GM12878 (cell line): ENCODE measurements at regions not wholly inside any gene's neighbourhood (a gene's known extent, or its start where the extent isn't known, plus 50 kb on each side); places are given as distances from the start of the nearest gene placed in this dataset.

Experiments used
- ATAC-seq: fragments of 200-7000 bp; cut with Tn5 transposase; 3 replicates; pipeline ENCODE4 v1.9.1; 2020; ENCODE audit warnings: mild to moderate bottlenecking, moderate library complexity
- BruUV-seq: library from RNA; stranded (reverse); fragments of 400-500 nt; replicated peaks from 2 replicates; lab custom pipeline; 2021; lab: Mats Ljungman, UMichigan
- CTCF ChIA-PET: fragments of 300-600 bp; sonication (Branson Sonifier 250); formaldehyde crosslinking; extraction: SDS; loops from one replicate; lab custom pipeline; 2021; ENCODE audit warnings: inconsistent platforms; lab: Yijun Ruan, JAX
- POLR2A ChIA-PET: fragments of 350-600 bp; formaldehyde crosslinking; extraction: SDS; loops from one replicate; lab custom pipeline; 2021; ENCODE audit warnings: inconsistent platforms; lab: Charles Lee
- RAD21 ChIA-PET: fragments of 300-600 bp; sonication (Branson Sonifier 250); formaldehyde crosslinking; loops from one replicate; lab custom pipeline; 2023; ENCODE audit warnings: antibody characterized with exemption; ENCODE audit not compliant: unreplicated experiment; lab: Charles Lee
- SMC1A ChIA-PET: fragments of 300-600 bp; sonication (Branson Sonifier 250); formaldehyde crosslinking; loops from one replicate; lab custom pipeline; 2023; ENCODE audit not compliant: unreplicated experiment, uncharacterized antibody; lab: Charles Lee
- DNase-seq: peaks from one replicate; pipeline ENCODE4 v3.0.0-alpha.2; 2011; ENCODE audit warnings: low read depth, low spot score
- FAIRE-seq: peaks from 3 replicates; lab custom pipeline; 2011; peaks lifted over from hg19 to GRCh38; lab: Jason Lieb, UNC
- H2AFZ ChIP-seq: 2 replicates; pipeline ENCODE4 v1.6.0; 2011; ENCODE audit warnings: low read depth, low read length, control low read depth; ENCODE audit not compliant: control insufficient read depth
- H3K27ac ChIP-seq: 2 replicates; pipeline ENCODE4 v1.5.1; 2011; ENCODE audit warnings: control low read depth; ENCODE audit not compliant: control insufficient read depth, insufficient read depth
- H3K27me3 ChIP-seq, 2 experiments: replicated peaks in 1 of 2; 2 replicates each; pipeline versions ENCODE4 v1.6.0 to v1.6.1; 2011; ENCODE audit warnings: low read length in 1 of 2; ENCODE audit not compliant: control insufficient read depth in 2 of 2, insufficient read depth in 2 of 2
- H3K36me3 ChIP-seq, 2 experiments: 2 replicates each; pipeline ENCODE4 v1.5.1; 2011; ENCODE audit warnings: low read length in 1 of 2; ENCODE audit not compliant: control insufficient read depth in 2 of 2, insufficient read depth in 2 of 2
- H3K4me1 ChIP-seq: 2 replicates; pipeline ENCODE4 v1.6.1; 2011; ENCODE audit warnings: mild to moderate bottlenecking, low read length, moderate library complexity, mixed read lengths; ENCODE audit not compliant: control insufficient read depth, insufficient read depth
- H3K4me2 ChIP-seq: 2 replicates; pipeline ENCODE4 v1.6.0; 2011; ENCODE audit warnings: control low read depth; ENCODE audit not compliant: control insufficient read depth, insufficient read depth
- H3K4me3 ChIP-seq: fragments of 200-600 bp; sonication (generic); 2 replicates; pipeline ENCODE4 v1.5.1; 2016
- H3K79me2 ChIP-seq: 2 replicates; pipeline ENCODE4 v1.6.0; 2011; ENCODE audit warnings: low read length; ENCODE audit not compliant: control insufficient read depth, insufficient read depth
- H3K9ac ChIP-seq: 2 replicates; pipeline ENCODE4 v1.8.0; 2011; ENCODE audit warnings: low read length, control low read depth, mixed read lengths; ENCODE audit not compliant: control insufficient read depth, insufficient read depth
- H3K9me3 ChIP-seq: replicated peaks from 3 replicates; pipeline ENCODE4 v1.5.1; 2011; ENCODE audit warnings: mild to moderate bottlenecking, low read length; ENCODE audit not compliant: control insufficient read depth, insufficient read depth
- H4K20me1 ChIP-seq: 2 replicates; pipeline ENCODE4 v1.6.0; 2011; ENCODE audit not compliant: control insufficient read depth, insufficient read depth
- CHD4 ChIP-seq: fragments of 200-600 bp; sonication (generic); IDR thresholded peaks from 2 replicates; pipeline ENCODE4 v1.6.1; 2016; ENCODE audit warnings: mild to moderate bottlenecking
- CREB1 ChIP-seq: IDR thresholded peaks from 2 replicates; pipeline ENCODE4 v1.6.1; 2012; ENCODE audit warnings: low read depth, mild to moderate bottlenecking, inconsistent platforms
- EED ChIP-seq: sonication (generic); IDR thresholded peaks from 2 replicates; pipeline ENCODE4 v1.6.1; 2016; ENCODE audit warnings: antibody characterized with exemption, low read depth
- MXI1 ChIP-seq: fragments of 150-350 bp; IDR thresholded peaks from 2 replicates; pipeline ENCODE4 v1.6.1; 2011; ENCODE audit warnings: low read depth, mild to moderate bottlenecking, inconsistent platforms, low read length, improper control_type of control experiment
- RCOR1 ChIP-seq: conservative IDR thresholded peaks from 2 replicates; pipeline ENCODE4 v1.6.1; 2012; ENCODE audit warnings: low read depth, low read length, improper control_type of control experiment
- ZBTB40 ChIP-seq: fragments of 450-650 bp; IDR thresholded peaks from 2 replicates; pipeline ENCODE4 v1.6.1; 2016; ENCODE audit warnings: mild to moderate bottlenecking, moderate library complexity, borderline replicate concordance
- WGBS: methylation state at CpG from one replicate; pipeline ENCODE4 v1.1.6; 2016; ENCODE audit warnings: low lambda C conversion rate; ENCODE audit not compliant: insufficient replicate concordance, insufficient coverage; ENCODE audit errors: missing lambda C conversion rate; 5-methylcytosine and 5-hydroxymethylcytosine counted together
- in situ Hi-C: fragments of 300-500 bp; cut with MboI; formaldehyde crosslinking; loops from 9 replicates; pipeline ENCODE4 v1.14.3; 2018; ENCODE audit warnings: mixed read lengths
- intact Hi-C: fragments of 100-400 bp; cut with micrococcal nuclease; formaldehyde crosslinking; loops from one replicate; pipeline ENCODE4 v1.14.2; 2022; ENCODE audit not compliant: unreplicated experiment
- TF ChIP-seq, protein P1 (sequence below): fragments of 450-650 bp; IDR thresholded peaks from 2 replicates; pipeline ENCODE4 v1.6.1; 2014; ENCODE audit warnings: mild to moderate bottlenecking
- TF ChIP-seq, protein P2 (sequence below): IDR thresholded peaks from 2 replicates; pipeline ENCODE4 v1.6.1; 2012; ENCODE audit warnings: mild to moderate bottlenecking, low read depth, low read length

- RAD21 ChIA-PET = interaction anchor here (0.9 to 1.5 kb wide), 4 partner anchors 12 to 73 kb away, joined by 4 to 6 read pairs (median 5); no protein-coding TSS in a partner anchor
- FAIRE-seq (no peak), DNase-seq (no peak), ATAC-seq (no peak)
- intact Hi-C loops (loop anchor here (5.0 kb wide), 1 partner anchor 47 kb away; no protein-coding TSS in a partner anchor), in situ Hi-C loops (no loop called here)
- H3K27ac ChIP-seq = no peak overlapping the region
- no peak for TF ChIP-seq RCOR1
- TF ChIP-seq MXI1 = no peak
- no peak for TF ChIP-seq CHD4
- TF ChIP-seq CREB1 = no peak
- TF ChIP-seq, protein P1, sequence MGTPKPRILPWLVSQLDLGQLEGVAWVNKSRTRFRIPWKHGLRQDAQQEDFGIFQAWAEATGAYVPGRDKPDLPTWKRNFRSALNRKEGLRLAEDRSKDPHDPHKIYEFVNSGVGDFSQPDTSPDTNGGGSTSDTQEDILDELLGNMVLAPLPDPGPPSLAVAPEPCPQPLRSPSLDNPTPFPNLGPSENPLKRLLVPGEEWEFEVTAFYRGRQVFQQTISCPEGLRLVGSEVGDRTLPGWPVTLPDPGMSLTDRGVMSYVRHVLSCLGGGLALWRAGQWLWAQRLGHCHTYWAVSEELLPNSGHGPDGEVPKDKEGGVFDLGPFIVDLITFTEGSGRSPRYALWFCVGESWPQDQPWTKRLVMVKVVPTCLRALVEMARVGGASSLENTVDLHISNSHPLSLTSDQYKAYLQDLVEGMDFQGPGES = no peak
- TF ChIP-seq EED = no peak
- TF ChIP-seq, protein P2, sequence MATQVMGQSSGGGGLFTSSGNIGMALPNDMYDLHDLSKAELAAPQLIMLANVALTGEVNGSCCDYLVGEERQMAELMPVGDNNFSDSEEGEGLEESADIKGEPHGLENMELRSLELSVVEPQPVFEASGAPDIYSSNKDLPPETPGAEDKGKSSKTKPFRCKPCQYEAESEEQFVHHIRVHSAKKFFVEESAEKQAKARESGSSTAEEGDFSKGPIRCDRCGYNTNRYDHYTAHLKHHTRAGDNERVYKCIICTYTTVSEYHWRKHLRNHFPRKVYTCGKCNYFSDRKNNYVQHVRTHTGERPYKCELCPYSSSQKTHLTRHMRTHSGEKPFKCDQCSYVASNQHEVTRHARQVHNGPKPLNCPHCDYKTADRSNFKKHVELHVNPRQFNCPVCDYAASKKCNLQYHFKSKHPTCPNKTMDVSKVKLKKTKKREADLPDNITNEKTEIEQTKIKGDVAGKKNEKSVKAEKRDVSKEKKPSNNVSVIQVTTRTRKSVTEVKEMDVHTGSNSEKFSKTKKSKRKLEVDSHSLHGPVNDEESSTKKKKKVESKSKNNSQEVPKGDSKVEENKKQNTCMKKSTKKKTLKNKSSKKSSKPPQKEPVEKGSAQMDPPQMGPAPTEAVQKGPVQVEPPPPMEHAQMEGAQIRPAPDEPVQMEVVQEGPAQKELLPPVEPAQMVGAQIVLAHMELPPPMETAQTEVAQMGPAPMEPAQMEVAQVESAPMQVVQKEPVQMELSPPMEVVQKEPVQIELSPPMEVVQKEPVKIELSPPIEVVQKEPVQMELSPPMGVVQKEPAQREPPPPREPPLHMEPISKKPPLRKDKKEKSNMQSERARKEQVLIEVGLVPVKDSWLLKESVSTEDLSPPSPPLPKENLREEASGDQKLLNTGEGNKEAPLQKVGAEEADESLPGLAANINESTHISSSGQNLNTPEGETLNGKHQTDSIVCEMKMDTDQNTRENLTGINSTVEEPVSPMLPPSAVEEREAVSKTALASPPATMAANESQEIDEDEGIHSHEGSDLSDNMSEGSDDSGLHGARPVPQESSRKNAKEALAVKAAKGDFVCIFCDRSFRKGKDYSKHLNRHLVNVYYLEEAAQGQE = no peak
- no peak for TF ChIP-seq ZBTB40
- H3K9ac ChIP-seq = no peak overlapping the region
- SMC1A ChIA-PET = interaction anchor here (0.7 to 8.5 kb wide), 10 partner anchors 8 to 557 kb away, joined by 3 to 67 read pairs (median 4); no protein-coding TSS in a partner anchor
- H3K4me1 ChIP-seq = peaks cover 36% of the 10 kb centered on the region
- H2AFZ ChIP-seq = no peak overlapping the region
- H4K20me1 ChIP-seq = no peaks in the 10 kb centered on the region
- CTCF ChIA-PET = interaction anchor here (7.9 kb wide), 1 partner anchor 47 kb away, joined by 123 read pairs; no protein-coding TSS in a partner anchor
- no peaks in the 10 kb centered on the region for H3K9me3 ChIP-seq
- 96% methylated on average over 3 of the region's 3 CpGs for WGBS
- no peaks in the 10 kb centered on the region for H3K79me2 ChIP-seq
- no TSS peak for BruUV-seq
- POLR2A ChIA-PET = no interaction called here
- H3K27me3 ChIP-seq = no peaks in the 10 kb centered on the region
- no peak overlapping the region for H3K4me3 ChIP-seq
- no peaks in the 10 kb centered on the region for H3K36me3 ChIP-seq
- no peak overlapping the region for H3K4me2 ChIP-seq
Measured at GRCh38 chr20:39825524-39825923, 863.4 kb downstream of the DHX35 start.
